ENCODE measurements at regions not wholly inside any gene's neighbourhood (a gene's known extent, or its start where the extent isn't known, plus 50 kb on each side); places are given as distances from the start of the nearest gene placed in this dataset.
A peak's percentile ranks its signal among the peaks of the same experiment; 100 is the strongest.
"Not testable (repeated sequence)": the region's sequence is repeated elsewhere in the genome, so short reads cannot be mapped to it uniquely, and the experiment has no call there.

- Mint-ChIP-seq H3K9me3 (peaks cover 0 to 2% of the 10 kb centered on the region in 2 donors), H3K4me1 (no peaks in the 10 kb centered on the region), H3K36me3 (no peaks in the 10 kb centered on the region), H3K27ac (no peak overlapping the region), H3K4me3 (no peak overlapping the region), H3K27me3 (no peaks in the 10 kb centered on the region)
- ATAC-seq (replicated peaks) (no peak), DNase-seq (no peak)
Measured at GRCh38 chr16:60703096-60703495, 1333.1 kb downstream of the CDH8 start.

GRCh38 chr16:60686824-60687223 is 1349.4 kb downstream of the CDH8 start:
- H3K4me3 Mint-ChIP-seq = no peak overlapping the region
- H3K9me3 Mint-ChIP-seq = peaks cover 3 to 4% of the 10 kb centered on the region in 2 donors
- DNase-seq (no peak), ATAC-seq (replicated peaks) (no peak)
- no peaks in the 10 kb centered on the region for H3K4me1 Mint-ChIP-seq
- H3K27ac Mint-ChIP-seq = no peak overlapping the region
- H3K36me3 Mint-ChIP-seq = no peaks in the 10 kb centered on the region
- H3K27me3 Mint-ChIP-seq = no peaks in the 10 kb centered on the region

- ATAC-seq (replicated peaks) (no peak), DNase-seq (no peak)
- no peak overlapping the region for H3K27ac Mint-ChIP-seq
- H3K36me3 Mint-ChIP-seq = no peaks in the 10 kb centered on the region
- peaks cover 0 to 4% of the 10 kb centered on the region in 2 donors for H3K9me3 Mint-ChIP-seq
- no peak overlapping the region for H3K4me3 Mint-ChIP-seq
- H3K4me1 Mint-ChIP-seq = no peaks in the 10 kb centered on the region
- H3K27me3 Mint-ChIP-seq = no peaks in the 10 kb centered on the region
Measured at GRCh38 chr16:60684002-60684401, 1352.2 kb downstream of the CDH8 start.

GRCh38 chr16:60682219-60682618 is 1354.0 kb downstream of the CDH8 start:
- H3K9me3 Mint-ChIP-seq = peaks cover 0 to 3% of the 10 kb centered on the region in 2 donors
- H3K27me3 Mint-ChIP-seq = no peaks in the 10 kb centered on the region
- H3K4me3 Mint-ChIP-seq = no peak overlapping the region
- ATAC-seq (replicated peaks) (no peak), DNase-seq (no peak)
- H3K27ac Mint-ChIP-seq = no peak overlapping the region
- H3K4me1 Mint-ChIP-seq = no peaks in the 10 kb centered on the region
- no peaks in the 10 kb centered on the region for H3K36me3 Mint-ChIP-seq

- no peaks in the 10 kb centered on the region for H3K27me3 Mint-ChIP-seq
- no peaks in the 10 kb centered on the region for H3K9me3 Mint-ChIP-seq
- H3K36me3 Mint-ChIP-seq = no peaks in the 10 kb centered on the region
- H3K27ac Mint-ChIP-seq = no peak overlapping the region
- H3K4me1 Mint-ChIP-seq = no peaks in the 10 kb centered on the region
- H3K4me3 Mint-ChIP-seq = no peak overlapping the region
- no peak for ATAC-seq (replicated peaks)
- no peak for DNase-seq
Measured at GRCh38 chr16:60681043-60681442, 1355.2 kb downstream of the CDH8 start.

- DNase-seq = no peak
- Mint-ChIP-seq H3K27ac (no peak overlapping the region), H3K27me3 (no peaks in the 10 kb centered on the region), H3K36me3 (no peaks in the 10 kb centered on the region), H3K4me3 (no peak overlapping the region), H3K9me3 (peaks cover 0 to 2% of the 10 kb centered on the region in 2 donors), H3K4me1 (no peaks in the 10 kb centered on the region)
- no peak for ATAC-seq (replicated peaks)
Measured at GRCh38 chr16:60675022-60675421, 1361.2 kb downstream of the CDH8 start.

- H3K4me1 Mint-ChIP-seq = no peaks in the 10 kb centered on the region
- peaks cover 0 to 2% of the 10 kb centered on the region in 2 donors for H3K9me3 Mint-ChIP-seq
- H3K36me3 Mint-ChIP-seq = no peaks in the 10 kb centered on the region
- DNase-seq = no peak
- H3K4me3 Mint-ChIP-seq = no peak overlapping the region
- H3K27ac Mint-ChIP-seq = no peak overlapping the region
- H3K27me3 Mint-ChIP-seq = no peaks in the 10 kb centered on the region
- no peak for ATAC-seq (replicated peaks)
Measured at GRCh38 chr16:60674241-60674640, 1362.0 kb downstream of the CDH8 start.

GRCh38 chr16:60655514-60656153 is 1380.6 kb downstream of the CDH8 start:
- Mint-ChIP-seq H3K27ac (no peak overlapping the region), H3K4me3 (no peak overlapping the region), H3K9me3 (peaks cover 2% of the 10 kb centered on the region in 2 donors), H3K27me3 (no peaks in the 10 kb centered on the region), H3K36me3 (no peaks in the 10 kb centered on the region), H3K4me1 (no peaks in the 10 kb centered on the region)
- no peak for ATAC-seq (replicated peaks)
- no peak for DNase-seq

- H3K9me3 Mint-ChIP-seq = peaks cover 0 to 2% of the 10 kb centered on the region in 2 donors
- no peak overlapping the region for H3K4me3 Mint-ChIP-seq
- no peak overlapping the region for H3K27ac Mint-ChIP-seq
- ATAC-seq (replicated peaks) (no peak), DNase-seq (no peak)
- H3K36me3 Mint-ChIP-seq = no peaks in the 10 kb centered on the region
- no peaks in the 10 kb centered on the region for H3K27me3 Mint-ChIP-seq
- no peaks in the 10 kb centered on the region for H3K4me1 Mint-ChIP-seq
Measured at GRCh38 chr16:60651346-60651745, 1384.9 kb downstream of the CDH8 start.

GRCh38 chr16:60648290-60648689 is 1387.9 kb downstream of the CDH8 start:
- ATAC-seq (replicated peaks) (no peak), DNase-seq (no peak)
- Mint-ChIP-seq H3K27ac (no peak overlapping the region), H3K27me3 (no peaks in the 10 kb centered on the region), H3K9me3 (peaks cover 0 to 4% of the 10 kb centered on the region in 2 donors), H3K4me3 (no peak overlapping the region), H3K4me1 (no peaks in the 10 kb centered on the region), H3K36me3 (no peaks in the 10 kb centered on the region)

- not testable (repeated sequence) for H3K27me3 Mint-ChIP-seq; H3K36me3 Mint-ChIP-seq; DNase-seq; ATAC-seq (replicated peaks); H3K4me3 Mint-ChIP-seq; H3K9me3 Mint-ChIP-seq; H3K4me1 Mint-ChIP-seq; H3K27ac Mint-ChIP-seq
Measured at GRCh38 chr16:60647388-60647787, 1388.8 kb downstream of the CDH8 start.

GRCh38 chr16:60646631-60647030 is 1389.6 kb downstream of the CDH8 start:
- DNase-seq (no peak), ATAC-seq (replicated peaks) (no peak)
- H3K9me3 Mint-ChIP-seq = peaks cover 8 to 13% of the 10 kb centered on the region in 2 donors
- no peaks in the 10 kb centered on the region for H3K4me1 Mint-ChIP-seq
- no peak overlapping the region for H3K27ac Mint-ChIP-seq
- H3K27me3 Mint-ChIP-seq = no peaks in the 10 kb centered on the region
- no peaks in the 10 kb centered on the region for H3K36me3 Mint-ChIP-seq
- no peak overlapping the region for H3K4me3 Mint-ChIP-seq

GRCh38 chr16:60645541-60645940 is 1390.7 kb downstream of the CDH8 start:
- DNase-seq (no peak), ATAC-seq (replicated peaks) (no peak)
- peaks cover 12 to 13% of the 10 kb centered on the region in 2 donors for H3K9me3 Mint-ChIP-seq
- no peak overlapping the region for H3K27ac Mint-ChIP-seq
- H3K4me3 Mint-ChIP-seq = no peak overlapping the region
- H3K27me3 Mint-ChIP-seq = no peaks in the 10 kb centered on the region
- no peaks in the 10 kb centered on the region for H3K36me3 Mint-ChIP-seq
- no peaks in the 10 kb centered on the region for H3K4me1 Mint-ChIP-seq

GRCh38 chr16:60642956-60643355 is 1393.3 kb downstream of the CDH8 start:
- Mint-ChIP-seq H3K27me3 (no peaks in the 10 kb centered on the region), H3K27ac (no peak overlapping the region)

GRCh38 chr16:60641067-60641665 is 1395.1 kb downstream of the CDH8 start:
- Mint-ChIP-seq H3K4me1 (no peaks in the 10 kb centered on the region), H3K36me3 (no peaks in the 10 kb centered on the region), H3K27ac (no peak overlapping the region), H3K4me3 (no peak overlapping the region), H3K9me3 (peaks cover 12 to 16% of the 10 kb centered on the region in 2 donors), H3K27me3 (no peaks in the 10 kb centered on the region)
- peak in 1 of 2 donors; percentile 19 for ATAC-seq (replicated peaks)
- DNase-seq = no peak

More at GRCh38 chr16:60642956-60643355, 1393.3 kb downstream of the CDH8 start:
- ATAC-seq (replicated peaks) (no peak), DNase-seq (no peak)
- H3K4me3 Mint-ChIP-seq = no peak overlapping the region
- H3K9me3 Mint-ChIP-seq = peaks cover 12 to 16% of the 10 kb centered on the region in 2 donors
- no peaks in the 10 kb centered on the region for H3K36me3 Mint-ChIP-seq
- no peaks in the 10 kb centered on the region for H3K4me1 Mint-ChIP-seq

Data from stimulated activated naive B cell treated with anti-CD40 and anti-IgM and Interleukin-4, amounts not matched to agents 10 μg/mL and 1 μg/mL and 100 μg/mL, for 72 hours (primary cell).